ENCODE measurements at regions not wholly inside any gene's neighbourhood (a gene's known extent, or its start where the extent isn't known, plus 50 kb on each side); places are given as distances from the start of the nearest gene placed in this dataset.
"Not testable (repeated sequence)": the region's sequence is repeated elsewhere in the genome, so short reads cannot be mapped to it uniquely, and the experiment has no call there.

- Histone ChIP-seq H3K36me3 (no peaks in the 10 kb centered on the region), H3K4me3 (no peak overlapping the region), H3K27ac (no peak overlapping the region), H3K4me1 (no peaks in the 10 kb centered on the region), H3K27me3 (no peaks in the 10 kb centered on the region), H3K9me3 (no peaks in the 10 kb centered on the region)
- no peak for DNase-seq
- TF ChIP-seq CTCF (IDR thresholded peaks at IDR 0.05), result no peak
- no peak for TF ChIP-seq POLR2A (IDR thresholded peaks at IDR 0.05)
Observed at GRCh38 chr3:109995377-109995776, 658.0 kb upstream of the DPPA4 start.

- not testable (repeated sequence) for H3K27ac ChIP-seq, H3K9me3 ChIP-seq, H3K27me3 ChIP-seq, H3K4me3 ChIP-seq, DNase-seq, H3K36me3 ChIP-seq, H3K4me1 ChIP-seq
Observed at GRCh38 chr3:110001905-110002304, 664.6 kb upstream of the DPPA4 start.

GRCh38 chr3:110006913-110007312, 669.6 kb upstream of the DPPA4 start:
- Histone ChIP-seq H3K9me3 (no peaks in the 10 kb centered on the region), H3K4me3 (no peak overlapping the region), H3K27ac (no peak overlapping the region), H3K4me1 (no peaks in the 10 kb centered on the region), H3K36me3 (no peaks in the 10 kb centered on the region), H3K27me3 (no peaks in the 10 kb centered on the region)
- DNase-seq, result no peak
- TF ChIP-seq CTCF (IDR thresholded peaks at IDR 0.05) (no peak), POLR2A (IDR thresholded peaks at IDR 0.05) (no peak)

- no peaks in the 10 kb centered on the region for H3K27me3 ChIP-seq
- TF ChIP-seq POLR2A (IDR thresholded peaks at IDR 0.05) (no peak), CTCF (IDR thresholded peaks at IDR 0.05) (no peak)
- H3K36me3 ChIP-seq, result no peaks in the 10 kb centered on the region
- H3K27ac ChIP-seq, result no peak overlapping the region
- H3K4me3 ChIP-seq, result no peak overlapping the region
- H3K4me1 ChIP-seq, result no peaks in the 10 kb centered on the region
- no peak for DNase-seq
- H3K9me3 ChIP-seq, result no peaks in the 10 kb centered on the region
Observed at GRCh38 chr3:110015231-110015963, 678.1 kb upstream of the DPPA4 start.

GRCh38 chr3:110016235-110016815, 679.0 kb upstream of the DPPA4 start:
- TF ChIP-seq CTCF (IDR thresholded peaks at IDR 0.05) (no peak), POLR2A (IDR thresholded peaks at IDR 0.05) (no peak)
- Histone ChIP-seq H3K4me3 (no peak overlapping the region), H3K4me1 (no peaks in the 10 kb centered on the region), H3K27me3 (no peaks in the 10 kb centered on the region), H3K9me3 (no peaks in the 10 kb centered on the region), H3K27ac (no peak overlapping the region), H3K36me3 (no peaks in the 10 kb centered on the region)
- no peak for DNase-seq

GRCh38 chr3:110017304-110017703, 680.0 kb upstream of the DPPA4 start:
- no peaks in the 10 kb centered on the region for H3K9me3 ChIP-seq
- no peak overlapping the region for H3K27ac ChIP-seq
- no peak for TF ChIP-seq POLR2A (IDR thresholded peaks at IDR 0.05)
- DNase-seq, result no peak
- no peaks in the 10 kb centered on the region for H3K36me3 ChIP-seq
- no peaks in the 10 kb centered on the region for H3K4me1 ChIP-seq
- H3K27me3 ChIP-seq, result no peaks in the 10 kb centered on the region
- H3K4me3 ChIP-seq, result no peak overlapping the region

Measured in Peyer's patch (tissue), 4 donors.